GM21515 (cell line): ENCODE measurements at regions not wholly inside any gene's neighbourhood (a gene's known extent, or its start where the extent isn't known, plus 50 kb on each side); places are given as distances from the start of the nearest gene placed in this dataset.
A peak's percentile ranks its signal among the peaks of the same experiment; 100 is the strongest.

Source experiments
- ATAC-seq: cut with Tn5 transposase; IDR thresholded peaks from one replicate; pipeline ENCODE4 v1.9.1; 2021; ENCODE audit not compliant: unreplicated experiment

- no peak for ATAC-seq
Observed at GRCh38 chr3:144067059-144067458, 95.4 kb downstream of the DIPK2A start.

DNA sequence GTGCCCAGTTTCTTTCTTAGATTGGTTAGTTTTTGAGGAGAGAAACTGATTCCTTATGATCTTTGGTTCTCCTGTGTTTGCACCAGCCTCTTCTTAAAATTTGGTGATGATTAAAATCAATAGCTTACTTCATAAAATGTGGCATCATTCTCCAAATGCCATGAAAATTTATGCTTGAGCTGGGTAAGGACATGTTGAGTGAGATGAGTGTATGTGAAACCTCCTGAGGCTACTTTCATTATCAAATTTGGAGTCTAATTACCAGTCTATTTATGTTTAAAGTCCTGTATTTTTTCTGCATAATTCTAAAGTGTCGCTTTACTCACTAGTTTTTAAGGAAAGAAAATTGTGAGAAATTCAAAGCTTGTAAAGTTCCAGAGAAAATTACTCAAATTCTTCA lies 102.1 kb downstream of the DIPK2A start:
- ATAC-seq, result no peak

- ATAC-seq, result no peak
Observed at GRCh38 chr3:144079634-144080033, 108.0 kb downstream of the DIPK2A start.

- no peak for ATAC-seq
Observed at GRCh38 chr3:144084929-144085328, 113.3 kb downstream of the DIPK2A start.

GRCh38 chr3:144085964-144086363 lies 114.3 kb downstream of the DIPK2A start:
- ATAC-seq, result no peak

DNA sequence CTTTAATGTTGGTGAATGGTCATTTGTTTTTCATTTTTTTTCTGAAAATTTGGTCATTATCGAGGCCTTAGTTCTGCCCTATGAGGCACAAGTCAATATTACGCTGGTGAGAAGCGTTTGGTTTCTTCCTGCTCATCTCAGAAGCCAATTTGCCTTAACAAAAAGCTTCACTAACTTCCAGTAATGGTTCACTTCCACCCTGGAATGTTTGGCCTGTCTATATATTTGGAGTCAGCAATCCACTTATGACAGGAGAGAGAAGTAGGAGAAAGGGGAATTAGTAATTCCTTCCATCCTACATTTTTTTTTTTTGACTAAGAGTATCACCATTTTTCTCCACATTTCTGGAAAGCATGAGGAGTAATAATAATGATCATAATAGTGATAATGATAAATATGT lies 124.4 kb downstream of the DIPK2A start:
- no peak for ATAC-seq

DNA sequence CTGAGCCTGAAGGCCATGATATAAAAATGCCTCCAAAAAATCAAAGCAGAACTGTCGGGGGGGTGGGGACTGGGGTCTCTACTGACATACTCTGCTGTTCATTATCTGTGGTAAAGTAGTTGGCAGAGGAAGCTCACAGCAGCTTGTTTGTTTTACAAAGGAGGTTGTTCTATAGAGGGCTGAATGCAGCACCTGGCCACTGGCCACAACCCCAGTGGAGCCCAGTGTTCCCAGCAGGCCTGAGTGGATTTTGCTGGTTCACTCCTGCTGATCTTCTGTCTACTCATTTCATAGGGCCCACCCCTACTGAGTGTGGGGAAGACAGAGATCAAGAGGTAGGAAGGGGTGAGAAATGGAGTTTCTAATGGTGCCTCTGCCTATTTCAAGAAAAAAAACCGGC lies 125.5 kb downstream of the DIPK2A start:
- no peak for ATAC-seq

GRCh38 chr3:144098691-144099090 lies 127.1 kb downstream of the DIPK2A start:
- ATAC-seq, result no peak

DNA sequence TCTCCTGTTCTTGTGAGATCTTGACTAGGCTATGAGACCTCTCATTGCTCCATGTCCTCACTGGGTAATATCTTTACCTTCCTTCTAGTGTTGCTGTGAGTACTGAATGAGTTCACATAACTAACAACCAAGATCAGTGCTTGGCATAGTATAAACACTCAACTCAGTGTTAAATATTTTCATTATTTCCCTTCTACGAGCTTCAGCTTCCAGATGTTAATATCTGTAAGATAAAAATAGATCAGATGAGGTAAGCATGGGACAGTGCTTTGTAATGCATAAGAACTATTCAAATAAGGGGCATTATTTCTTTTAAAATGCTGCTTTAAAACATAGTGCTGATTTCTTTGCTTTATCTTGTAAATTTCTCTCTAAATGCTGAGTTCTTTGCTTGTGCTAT lies 130.8 kb downstream of the DIPK2A start:
- ATAC-seq, result no peak

GRCh38 chr3:144104186-144104585 lies 132.6 kb downstream of the DIPK2A start:
- no peak for ATAC-seq

DNA sequence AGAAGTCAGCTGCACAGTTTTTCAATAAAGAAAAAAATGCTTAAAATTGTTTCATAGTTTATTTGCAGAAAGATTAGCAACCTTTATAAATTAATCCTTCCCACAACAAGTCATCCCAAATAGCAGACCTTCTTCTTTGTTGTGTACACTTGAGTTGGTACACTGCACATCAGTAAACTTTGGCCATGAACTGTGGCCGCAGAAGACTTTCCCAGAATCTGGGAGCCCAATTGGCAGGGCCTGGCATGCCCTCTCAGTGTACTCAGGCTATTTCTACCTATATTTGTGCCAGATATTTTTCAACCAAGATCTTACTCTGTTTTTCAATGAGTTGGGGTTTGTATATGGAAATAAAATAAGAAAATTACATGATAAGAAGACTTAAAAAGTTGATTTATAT lies 133.1 kb downstream of the DIPK2A start:
- no peak for ATAC-seq

GRCh38 chr3:144105542-144105941 lies 133.9 kb downstream of the DIPK2A start:
- no peak for ATAC-seq

- ATAC-seq, result no peak
Observed at GRCh38 chr3:144106970-144107369, 135.3 kb downstream of the DIPK2A start.

DNA sequence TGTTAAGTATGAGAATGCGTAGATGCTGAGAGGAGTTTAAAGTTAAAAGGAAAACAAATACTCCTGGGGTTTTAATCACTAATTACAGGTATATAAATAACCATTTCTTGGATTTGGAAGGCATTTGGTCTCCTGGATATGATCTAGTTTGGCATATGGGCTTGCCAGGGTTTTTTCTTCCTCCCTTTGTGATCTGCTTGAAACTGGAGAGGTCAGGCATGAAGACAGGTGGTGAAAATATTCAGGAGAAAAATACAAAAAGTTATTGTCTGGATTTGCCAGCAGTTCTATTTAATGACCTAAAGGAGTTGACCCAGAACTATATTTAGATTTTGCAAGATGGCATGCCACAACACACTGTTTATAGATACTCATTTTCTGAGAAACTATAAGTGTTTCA lies 136.3 kb downstream of the DIPK2A start:
- ATAC-seq, result no peak

GRCh38 chr3:144109944-144110343 lies 138.3 kb downstream of the DIPK2A start:
- peak; percentile 98 for ATAC-seq

DNA sequence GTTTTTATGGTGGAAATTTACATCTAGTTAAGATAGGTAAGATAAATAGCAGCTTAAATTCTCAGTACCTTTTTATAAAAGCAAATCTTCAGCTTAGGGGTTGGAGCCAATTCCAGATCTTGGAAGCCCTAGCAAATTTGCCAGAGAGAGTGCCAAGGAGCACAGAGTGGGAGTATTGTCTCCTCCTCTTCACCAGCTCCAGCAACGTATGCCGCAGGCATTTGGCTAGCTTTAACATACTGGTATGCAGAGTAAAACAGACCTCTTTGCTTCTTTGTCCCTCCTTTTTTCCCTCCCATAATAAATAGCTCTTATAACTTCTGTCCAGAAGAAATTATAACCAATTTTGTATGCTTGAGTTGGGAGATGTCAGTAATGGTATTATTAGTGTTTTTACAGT lies 140.4 kb downstream of the DIPK2A start:
- no peak for ATAC-seq

DNA sequence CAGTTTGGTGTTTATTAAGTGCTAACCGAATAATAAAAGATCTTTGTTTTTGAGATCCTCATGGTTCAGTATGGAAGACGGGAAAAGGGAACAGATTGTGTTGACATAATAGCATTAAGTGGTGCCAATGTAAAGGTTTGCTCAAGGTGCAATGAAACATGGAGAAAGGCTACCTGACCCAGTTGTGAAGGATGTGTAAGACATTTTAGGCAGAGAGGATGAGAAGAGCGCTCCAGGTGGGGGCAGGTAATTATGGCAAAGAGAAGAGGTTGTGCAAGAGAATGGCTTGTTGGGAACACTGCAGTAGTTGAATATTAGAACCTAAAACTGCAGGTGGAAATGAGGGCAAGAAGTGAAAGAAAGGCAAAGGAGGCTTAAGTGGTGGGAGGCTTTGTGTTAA lies 140.8 kb downstream of the DIPK2A start:
- ATAC-seq, result no peak

DNA sequence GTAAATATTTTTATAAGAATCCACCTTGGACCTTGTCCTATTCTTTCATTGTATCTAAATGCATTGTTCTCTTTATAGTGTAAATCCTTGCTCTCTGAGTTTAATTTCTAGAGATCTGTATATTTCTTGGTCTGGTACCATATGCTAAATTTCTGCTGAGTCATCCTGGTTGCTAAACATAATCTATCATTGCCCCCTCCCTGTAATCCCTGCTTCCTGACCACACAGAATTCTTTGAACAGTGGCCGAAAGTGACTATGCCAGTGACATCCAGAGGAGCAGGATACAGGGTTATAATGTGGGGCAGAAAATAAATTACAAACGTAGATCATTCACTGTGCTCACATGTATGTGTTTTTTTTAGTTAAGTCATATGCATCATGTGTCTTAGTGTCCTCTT lies 143.1 kb downstream of the DIPK2A start:
- ATAC-seq, result no peak

DNA sequence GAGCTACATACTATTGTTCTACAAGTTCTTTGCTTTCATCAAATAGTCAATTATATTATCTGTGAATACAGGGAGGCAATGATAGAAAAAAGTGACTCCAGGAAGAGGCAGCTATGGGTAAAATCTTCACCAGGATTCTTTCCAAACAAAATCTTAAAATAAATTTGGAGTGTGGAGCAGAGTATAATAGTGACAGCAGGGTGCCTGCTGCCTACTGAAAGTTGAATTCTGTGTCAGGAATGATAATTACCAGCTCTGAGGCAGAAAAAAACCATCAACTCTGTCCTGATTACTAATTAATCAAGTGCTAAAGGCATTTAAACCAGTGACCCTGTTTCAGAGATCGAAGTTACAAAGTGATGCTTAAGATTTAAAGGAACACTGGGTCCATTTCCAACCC lies 148.0 kb downstream of the DIPK2A start:
- ATAC-seq, result no peak

DNA sequence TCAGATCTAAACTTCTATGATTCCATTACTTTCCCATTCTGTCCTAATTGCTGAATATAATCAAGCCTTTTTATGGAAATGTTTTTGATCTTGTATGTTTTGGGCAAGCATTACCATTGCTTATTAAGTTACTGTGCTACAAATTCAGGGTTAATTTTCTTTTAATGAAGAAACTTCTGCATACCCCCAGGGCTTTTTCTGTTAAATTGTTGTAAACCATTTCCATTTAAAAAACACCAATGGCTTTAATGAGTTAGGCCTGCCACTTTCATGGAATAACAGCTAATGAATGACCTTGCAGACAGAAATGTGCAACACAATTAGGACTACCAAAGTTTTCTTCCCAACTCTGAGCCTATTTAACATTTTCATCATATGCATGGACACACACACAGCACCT lies 150.0 kb downstream of the DIPK2A start:
- no peak for ATAC-seq

- ATAC-seq, result no peak
Observed at GRCh38 chr3:144127014-144127413, 155.4 kb downstream of the DIPK2A start.

GRCh38 chr3:144127700-144128099 lies 156.1 kb downstream of the DIPK2A start:
- peak; percentile 22 for ATAC-seq

GRCh38 chr3:144128108-144128892 lies 156.7 kb downstream of the DIPK2A start:
- peak; percentile 98 for ATAC-seq
